HG03060 (cell line): ENCODE measurements at regions not wholly inside any gene's neighbourhood (a gene's known extent, or its start where the extent isn't known, plus 50 kb on each side); places are given as distances from the start of the nearest gene placed in this dataset.

ENCODE experiments used
- ATAC-seq: cut with Tn5 transposase; IDR thresholded peaks from one replicate; pipeline ENCODE4 v1.9.1; 2021; ENCODE audit warnings: low read depth, moderate number of reproducible peaks; ENCODE audit not compliant: unreplicated experiment

DNA sequence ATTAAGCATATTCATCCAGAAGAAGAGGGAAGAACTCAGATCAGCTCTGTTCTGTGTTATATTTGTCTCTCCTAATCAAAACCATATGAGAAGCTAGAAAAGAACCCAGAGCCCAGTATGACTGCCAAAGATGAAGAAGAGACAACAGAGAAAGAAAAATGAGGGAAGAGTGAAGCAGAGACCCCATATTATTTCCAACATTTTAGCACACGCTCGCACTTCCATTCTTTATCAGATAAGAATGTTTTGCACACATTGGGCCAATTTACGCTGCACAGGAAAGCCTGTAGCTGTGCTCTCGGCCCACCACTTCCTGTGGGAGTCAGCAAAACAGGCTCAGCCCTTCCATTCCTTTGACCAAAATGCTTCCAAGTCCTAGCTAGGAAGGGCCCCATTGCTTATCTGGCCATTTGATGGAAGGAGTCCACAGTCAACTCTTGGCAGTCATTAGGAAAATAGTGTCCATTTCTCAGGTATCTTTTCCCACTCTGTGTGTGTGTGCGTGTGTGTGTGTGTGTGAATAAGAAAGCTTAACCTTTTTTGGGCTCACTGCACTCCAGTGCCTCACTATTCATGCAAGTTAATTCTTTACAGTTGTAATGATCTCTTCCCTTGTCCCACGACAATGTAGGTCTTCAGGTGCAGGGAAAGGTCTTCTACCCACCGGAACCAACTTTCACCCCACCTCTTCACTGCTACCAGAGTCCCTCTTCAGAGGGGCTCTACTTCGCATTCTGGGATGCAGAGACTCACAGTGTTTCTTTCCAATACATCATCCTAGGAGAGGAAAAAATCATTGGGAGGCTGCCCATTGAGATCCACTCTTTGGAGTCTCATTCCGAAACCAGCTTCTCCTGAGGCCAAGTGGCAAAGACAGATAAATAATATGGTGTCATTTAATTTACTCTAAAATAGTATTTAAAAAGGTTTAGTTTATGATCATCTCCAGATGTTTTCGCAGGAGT, 237.5 kb downstream of the COG6 start:
- ATAC-seq, result no peak

DNA sequence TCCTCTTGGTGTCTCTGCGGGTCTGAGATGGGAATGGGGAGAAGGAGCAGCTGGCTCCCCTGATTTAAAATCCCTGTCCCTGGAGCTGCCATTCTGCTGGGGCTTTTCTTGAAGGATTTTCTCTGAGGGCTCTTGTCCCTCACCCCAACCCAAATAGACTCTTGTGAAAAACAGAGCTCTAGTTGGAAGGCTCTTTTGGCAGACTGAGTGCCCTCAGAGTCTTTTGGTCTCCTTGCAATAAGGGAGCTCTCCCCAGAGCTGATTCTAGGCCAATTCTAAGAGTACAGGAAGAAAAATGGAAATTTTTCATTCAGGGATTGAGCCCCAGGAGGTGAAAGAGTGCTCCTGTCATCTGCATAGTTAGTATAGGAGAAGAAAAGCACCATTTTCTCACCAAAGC, 238.3 kb downstream of the COG6 start:
- no peak for ATAC-seq

DNA sequence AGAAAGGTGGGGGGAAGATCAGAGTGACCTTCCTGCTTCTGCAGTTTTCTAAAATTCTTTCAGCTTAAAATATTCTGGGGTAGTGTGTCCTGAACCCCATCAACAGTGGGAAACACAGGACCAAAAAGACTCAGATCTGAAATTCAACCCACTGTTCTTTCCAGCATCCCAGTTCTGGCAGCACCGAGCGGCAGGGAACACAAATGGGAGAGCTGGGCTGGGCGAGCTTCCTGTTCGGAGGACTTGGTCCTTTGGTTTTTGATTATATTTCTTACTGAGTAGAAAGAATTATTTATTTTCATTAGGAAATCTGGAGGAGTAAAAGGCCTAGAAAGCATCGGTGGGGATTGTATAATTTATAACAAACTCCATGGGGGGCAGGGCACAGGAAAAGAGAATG, 239.1 kb downstream of the COG6 start:
- ATAC-seq, result no peak

DNA sequence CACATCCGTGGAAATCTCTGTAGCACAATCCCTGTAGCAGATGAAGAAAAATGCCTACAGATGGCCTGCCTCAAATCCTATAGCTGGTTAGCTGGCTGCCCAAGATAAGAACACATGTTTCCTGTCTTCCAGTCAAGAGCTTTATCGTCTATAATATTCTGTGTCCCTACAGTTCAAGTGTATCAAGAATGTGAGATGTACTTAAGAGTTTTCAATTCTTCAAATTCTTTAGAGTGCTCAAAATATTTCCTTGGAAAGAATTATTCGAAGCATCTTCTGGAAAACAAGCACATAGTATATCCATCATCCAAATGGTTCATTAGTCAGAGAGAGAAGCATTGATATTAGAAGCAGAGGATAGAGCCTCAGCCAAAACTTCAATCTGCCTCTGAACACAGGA, 239.8 kb downstream of the COG6 start:
- ATAC-seq, result no peak

DNA sequence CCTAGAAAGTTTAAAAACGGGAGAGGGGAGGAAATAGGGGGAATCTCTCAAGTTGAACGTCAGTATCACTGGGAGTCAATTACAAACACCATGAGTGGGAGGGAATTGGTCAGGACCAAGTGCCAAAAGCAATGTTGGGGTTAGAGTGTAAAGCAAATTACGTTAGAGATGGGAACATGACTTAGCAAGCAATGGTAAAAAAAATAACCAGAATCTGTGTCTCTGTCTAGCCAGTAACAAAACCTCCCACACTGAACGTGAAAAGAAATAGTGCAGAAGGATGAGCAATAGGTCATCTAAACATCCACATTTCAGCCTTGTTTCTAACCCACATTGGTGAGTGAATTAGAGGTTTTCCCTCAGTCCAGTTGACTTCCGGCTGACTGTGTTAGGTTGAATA, 242.2 kb downstream of the COG6 start:
- ATAC-seq, result no peak

DNA sequence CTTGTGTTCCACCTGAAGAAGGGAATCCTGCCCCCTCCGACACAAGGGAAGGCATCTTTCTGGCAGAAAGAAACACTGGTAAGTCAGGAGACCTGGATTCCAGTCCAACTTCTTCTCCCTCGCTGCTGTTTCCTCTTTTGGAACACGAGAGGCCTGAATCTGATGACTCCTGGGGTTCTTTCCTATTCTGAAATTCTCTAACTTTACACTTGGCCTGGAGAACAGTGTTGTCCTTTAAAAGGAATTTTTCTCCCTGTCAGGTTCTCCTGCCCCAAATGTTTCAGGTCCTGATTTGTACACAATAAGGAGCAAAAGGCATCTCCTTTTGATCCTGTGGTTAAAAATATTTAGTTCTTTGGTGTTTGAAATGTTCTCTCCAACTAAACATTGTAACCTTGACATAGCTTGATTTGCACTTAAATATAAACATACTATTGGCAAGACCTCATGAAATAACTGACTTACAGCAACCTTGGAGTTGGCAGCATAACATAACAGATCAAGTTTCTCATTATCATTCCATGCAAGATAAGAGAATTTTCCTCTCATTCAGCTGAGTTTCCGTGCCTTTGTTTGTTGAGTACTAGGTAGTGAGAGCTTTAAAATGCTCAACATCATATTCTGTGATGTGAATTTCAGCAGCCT, 244.8 kb downstream of the COG6 start:
- no peak for ATAC-seq

DNA sequence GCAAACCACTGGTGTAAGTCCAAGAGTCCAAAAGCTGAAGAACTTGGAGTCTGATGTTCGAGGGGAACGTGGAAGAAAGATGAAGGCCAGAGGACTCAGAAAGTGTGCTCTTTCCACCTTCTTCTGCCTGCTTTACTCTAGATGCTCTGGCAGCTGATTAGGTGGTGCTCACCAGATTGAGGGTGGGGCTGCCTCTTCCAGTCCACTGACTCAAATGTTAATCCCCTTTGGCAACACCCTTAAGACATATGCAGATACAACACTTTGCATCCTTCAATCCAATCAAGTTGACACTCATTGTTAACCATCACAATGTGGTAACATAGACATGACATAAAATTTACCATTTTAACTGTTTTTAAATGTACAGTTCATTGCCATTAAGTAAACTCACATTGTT, 249.5 kb downstream of the COG6 start:
- no peak for ATAC-seq

DNA sequence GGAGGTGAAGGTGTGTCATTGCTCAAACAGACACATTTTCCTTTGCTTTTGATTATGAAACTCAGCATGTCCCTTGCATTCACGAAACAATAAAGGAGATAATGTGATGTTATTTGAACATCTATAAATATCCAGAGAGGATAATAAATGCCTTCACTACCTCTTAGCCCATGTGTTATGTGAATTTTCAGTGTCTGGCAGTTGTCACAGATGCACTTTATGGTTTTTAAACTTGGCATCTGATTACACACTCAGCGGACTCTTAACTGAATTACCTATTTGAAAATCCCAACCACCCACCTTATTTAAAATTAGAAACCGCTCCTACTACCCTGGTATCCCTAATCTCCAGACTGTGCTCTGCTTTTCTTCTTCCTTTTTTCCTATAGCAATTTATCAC, 254.2 kb downstream of the COG6 start:
- no peak for ATAC-seq

DNA sequence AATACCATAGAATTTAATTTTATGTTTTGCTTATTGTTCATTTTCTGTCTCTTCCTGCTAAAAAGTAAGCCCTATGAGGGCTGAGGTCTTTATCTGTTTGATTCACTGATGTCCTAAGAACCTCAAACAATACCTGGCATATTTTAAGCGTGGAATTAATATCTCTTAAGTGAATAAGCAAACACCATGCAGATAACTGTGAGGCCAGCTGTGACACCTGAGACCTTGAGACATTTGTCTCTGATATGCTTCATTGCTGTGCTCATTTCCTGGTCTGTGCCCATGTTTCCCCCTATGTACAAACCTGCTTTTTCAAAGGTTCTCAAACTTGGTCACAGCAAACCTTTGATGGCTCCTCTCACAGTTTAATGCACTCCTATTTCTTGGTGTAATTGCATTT, 254.6 kb downstream of the COG6 start:
- ATAC-seq, result no peak

DNA sequence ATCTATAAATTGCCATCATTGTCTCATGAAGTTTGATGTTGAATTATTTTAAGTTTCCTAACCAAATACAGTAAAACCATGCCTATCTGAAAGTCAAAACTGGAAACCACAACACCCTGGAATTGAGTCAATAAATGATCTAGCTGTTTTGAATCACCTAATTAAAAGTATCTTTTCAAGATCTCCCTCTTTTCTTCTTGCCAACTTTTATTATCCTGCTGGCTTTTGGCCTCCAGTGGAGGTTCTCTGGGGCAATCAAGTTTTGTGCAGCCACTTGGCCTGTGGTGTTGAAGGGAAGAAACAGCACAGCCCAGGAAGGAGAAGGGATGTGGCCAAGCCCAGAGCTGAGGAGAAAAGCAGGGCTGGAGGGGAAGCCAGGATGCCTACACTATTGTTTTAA, 255.4 kb downstream of the COG6 start:
- ATAC-seq, result no peak

DNA sequence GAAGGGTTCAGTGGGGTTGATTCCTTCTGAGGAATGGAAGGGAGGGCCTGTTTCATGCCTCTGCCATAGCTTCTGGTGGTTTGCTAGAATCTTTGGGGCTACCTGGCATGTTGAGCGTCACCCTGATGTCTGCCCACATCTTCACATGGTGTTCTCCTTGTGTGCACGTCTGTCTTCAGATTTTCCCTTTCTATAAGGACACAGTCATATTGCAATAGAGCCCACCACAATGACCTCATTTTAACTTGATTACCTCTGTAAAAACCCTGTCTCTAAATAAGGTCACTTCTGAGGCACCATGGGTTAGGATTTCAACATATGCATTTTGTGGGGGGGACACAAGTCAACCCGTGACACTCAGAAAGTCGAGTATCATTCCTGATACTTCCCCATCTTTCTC, 257.9 kb downstream of the COG6 start:
- no peak for ATAC-seq

DNA sequence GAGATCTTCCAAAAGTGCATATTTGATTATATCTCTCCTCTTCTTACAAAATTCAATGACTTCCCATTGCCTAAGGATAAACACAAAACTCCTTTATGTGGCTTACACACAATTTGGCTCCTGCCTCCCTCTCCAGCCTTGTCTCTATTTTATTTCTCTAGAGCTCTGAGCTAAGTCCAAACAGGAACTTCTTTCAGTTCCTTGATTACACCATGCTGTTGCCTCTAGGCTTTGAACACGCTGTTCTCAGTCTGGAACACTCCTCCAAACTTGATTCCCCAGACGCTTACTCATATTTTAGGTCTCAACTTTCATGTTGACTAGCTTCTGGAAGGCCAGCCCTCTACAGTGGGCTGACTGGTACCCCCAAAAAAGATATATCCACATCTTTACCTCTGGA, 258.5 kb downstream of the COG6 start:
- no peak for ATAC-seq

DNA sequence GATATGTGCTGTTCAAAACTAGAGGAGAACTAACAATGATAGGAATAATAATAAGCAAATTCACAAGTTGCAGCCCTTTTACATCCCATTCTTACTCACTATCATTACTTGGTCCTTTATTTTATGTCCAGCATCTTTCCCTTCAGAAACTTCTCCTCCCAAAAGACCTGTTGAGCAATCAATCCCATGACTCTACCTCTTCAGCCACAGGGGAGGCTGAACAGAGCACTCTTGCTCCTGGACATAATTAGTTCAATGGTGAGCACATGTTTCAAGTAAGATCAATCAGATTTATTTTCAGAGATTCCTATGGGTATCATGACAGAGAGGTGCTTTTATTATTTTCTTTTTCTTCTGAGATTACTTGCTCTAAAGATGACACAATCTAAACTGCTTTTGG, 260.0 kb downstream of the COG6 start:
- ATAC-seq, result no peak

DNA sequence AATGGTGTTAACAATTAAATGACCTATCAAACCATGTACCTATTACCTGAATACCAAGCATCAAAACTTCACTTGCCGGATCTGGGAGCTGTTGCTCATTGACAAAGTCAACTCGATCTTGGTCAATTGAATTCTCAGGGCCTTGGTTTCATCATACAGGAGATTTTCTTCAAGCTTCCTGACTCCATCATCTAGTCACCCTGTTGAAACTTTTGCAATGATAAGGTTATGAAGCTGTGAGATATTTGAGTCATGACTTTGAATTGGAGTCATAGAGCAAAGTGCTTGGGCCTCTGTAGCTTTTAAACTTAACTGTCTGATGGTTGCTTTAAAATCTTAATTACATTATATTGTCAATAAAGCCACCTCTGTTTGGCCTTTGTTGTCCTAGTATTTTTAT, 260.9 kb downstream of the COG6 start:
- no peak for ATAC-seq

DNA sequence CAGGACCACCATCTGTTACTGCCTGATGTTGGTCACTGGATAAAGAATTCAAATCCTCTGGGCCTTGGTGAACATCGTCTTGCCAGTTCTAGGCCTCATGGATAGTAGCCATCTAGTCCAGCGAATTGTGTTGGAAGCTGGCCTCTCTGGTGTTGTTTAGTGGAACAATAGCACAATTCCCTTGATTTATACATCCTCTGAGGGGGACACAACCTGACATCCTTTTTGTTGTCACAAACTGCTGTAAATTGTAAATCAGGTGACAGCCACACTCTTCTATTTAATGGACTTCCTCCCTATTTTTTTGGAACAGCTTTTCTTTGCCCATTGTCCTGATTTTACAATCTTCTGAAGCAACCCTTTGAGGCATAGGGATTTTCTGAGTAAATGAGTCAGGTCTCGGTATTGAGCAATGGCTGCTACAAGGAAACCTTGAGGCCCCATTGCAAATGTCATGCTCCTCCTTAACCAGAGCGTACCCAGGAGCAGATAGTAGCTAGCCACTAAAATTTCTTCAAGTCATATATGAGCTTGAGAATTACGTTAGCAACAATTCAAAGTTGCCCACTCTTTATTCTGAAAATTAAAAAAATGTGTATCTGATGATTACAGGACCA, 263.3 kb downstream of the COG6 start:
- no peak for ATAC-seq

DNA sequence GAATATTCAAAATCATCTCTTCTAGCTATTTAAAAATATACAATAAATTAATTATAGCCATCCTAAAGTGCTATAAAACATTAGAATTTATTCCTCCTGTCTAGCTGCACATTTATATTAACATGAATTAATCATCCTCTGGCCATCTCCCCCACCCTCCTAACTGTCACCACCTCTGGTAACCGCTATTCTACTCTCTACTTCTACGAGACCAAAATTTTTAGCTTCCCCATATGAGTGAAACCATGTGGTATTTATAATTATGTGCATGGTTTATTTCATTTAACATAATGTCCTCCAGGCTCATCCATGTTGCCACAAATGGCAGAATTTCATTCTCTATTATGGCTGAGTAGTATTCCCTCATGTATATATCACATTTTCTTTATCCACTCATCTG, 265.2 kb downstream of the COG6 start:
- no peak for ATAC-seq

DNA sequence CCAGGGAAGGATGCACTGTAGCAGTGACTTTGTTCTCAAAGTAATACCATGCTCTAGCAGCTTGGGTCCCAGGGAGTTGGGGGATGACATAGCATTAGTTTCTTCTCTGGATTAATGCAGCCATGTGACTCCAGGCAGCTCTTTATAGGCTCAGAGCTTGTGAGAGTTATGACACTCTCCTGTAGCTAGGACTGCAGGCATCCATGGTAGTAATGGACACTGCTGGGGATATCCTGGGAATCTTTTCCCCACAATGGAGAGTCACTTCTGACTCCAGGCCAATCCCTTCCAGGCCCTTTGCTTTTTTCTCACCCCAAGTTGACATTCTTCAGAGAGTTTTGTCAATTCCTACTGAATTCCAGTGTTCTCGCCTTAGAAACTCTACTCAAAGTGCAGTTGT, 270.9 kb downstream of the COG6 start:
- no peak for ATAC-seq

DNA sequence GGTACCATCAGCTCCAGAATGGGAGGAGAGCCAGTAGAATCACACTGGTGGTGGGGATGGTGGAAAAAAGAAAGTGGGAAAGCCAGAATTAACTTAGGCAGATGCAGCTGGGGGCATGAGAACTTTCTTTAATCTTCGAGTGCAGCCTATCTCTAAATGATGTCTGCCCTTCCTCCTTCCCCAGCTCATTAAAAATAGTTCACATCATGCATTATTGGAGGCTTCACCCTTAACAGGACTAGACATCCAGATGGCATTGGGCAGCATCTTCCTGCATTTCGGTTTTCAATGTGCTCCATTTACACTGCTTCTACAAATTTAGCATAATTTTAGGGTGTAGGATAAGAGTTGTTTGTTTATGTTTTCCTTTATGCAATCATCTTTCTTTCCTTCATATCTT, 272.8 kb downstream of the COG6 start:
- ATAC-seq, result no peak

DNA sequence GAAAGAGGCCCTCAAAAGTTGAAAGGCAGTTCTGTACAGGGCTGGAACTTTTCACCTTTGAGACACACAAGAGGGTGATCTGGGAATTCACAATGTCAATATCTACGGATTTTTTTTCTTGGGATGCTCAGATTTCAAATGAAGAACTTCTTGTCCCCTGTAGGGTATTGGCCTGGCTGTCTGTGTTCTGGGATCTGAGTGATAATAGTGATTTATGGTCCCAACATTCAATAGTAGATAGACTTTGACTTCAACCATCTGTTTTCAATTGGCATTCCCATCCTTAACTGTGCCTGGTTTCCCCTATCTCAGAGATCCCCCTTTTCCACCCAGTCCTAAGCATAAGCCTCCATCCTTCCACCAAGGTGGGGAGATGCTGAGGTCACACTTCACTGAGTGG, 274.1 kb downstream of the COG6 start:
- no peak for ATAC-seq

DNA sequence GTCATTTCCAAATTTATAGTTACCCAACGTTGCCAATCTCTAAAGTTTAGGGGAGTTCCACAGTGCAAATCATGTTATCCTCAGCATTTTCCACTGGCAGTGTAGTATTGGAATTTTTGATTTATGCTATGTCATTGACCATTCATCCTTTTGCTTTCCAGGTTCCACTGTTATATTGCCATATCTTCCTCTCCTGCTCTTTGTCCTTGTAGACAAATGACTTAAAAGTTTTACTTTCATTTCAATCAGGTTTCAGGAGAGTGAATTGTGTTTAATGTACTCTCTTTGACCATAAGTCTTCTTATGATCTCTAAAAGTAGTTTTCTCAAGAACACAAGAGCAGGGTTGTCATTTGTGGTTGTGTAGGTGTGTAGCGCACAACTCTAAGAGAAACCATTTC, 274.6 kb downstream of the COG6 start:
- no peak for ATAC-seq

DNA sequence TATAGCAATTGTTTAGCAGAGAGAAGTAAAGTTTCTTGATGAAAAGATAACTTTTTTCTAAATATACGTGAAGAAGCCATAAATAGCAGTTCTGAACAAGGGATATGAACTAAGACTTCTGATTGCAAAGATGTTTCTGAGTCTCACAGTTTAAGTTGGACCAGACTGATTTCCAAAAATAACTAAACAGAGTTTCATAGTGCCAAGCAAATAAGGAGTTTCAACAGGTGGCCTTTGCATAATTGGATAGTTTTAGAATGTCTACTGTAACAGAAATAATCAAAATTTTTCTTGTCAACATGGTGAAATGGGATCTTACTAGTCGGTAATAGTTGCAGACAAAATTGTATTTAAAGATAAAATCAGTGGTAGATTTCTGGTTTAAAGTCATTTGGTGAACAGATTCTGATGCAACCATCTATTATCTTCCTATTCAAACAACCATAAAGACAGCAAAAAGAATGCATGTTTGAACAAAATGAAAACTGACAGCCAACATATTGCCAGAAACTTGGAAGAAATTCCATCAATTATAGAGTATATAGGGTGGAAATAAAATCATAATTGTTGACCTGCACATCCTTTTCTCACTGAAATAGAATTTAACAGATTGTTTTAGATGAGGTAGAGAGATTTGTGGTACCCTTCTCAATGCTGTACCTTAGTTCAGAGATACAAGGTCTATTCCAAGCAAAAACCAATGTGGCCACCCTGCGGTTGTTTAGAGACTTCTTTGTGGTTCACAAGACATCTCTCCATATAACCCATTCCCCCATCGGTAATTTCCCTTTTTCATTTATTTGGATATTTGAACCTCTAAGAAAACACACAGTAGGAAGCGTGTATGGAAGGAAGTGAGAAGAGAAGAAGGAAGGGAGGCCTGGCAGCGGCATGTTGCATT, 275.3 kb downstream of the COG6 start:
- no peak for ATAC-seq
